Left ventricle myocardium superior (tissue), 1 donor: ENCODE measurements at regions not wholly inside any gene's neighbourhood (a gene's known extent, or its start where the extent isn't known, plus 50 kb on each side); places are given as distances from the start of the nearest gene placed in this dataset.
"Not testable (repeated sequence)": the region's sequence is repeated elsewhere in the genome, so short reads cannot be mapped to it uniquely, and the experiment has no call there.

Source experiments
- ATAC-seq: fragments of 200-7000 bp; cut with Tn5 transposase; one replicate; pipeline ENCODE4 v1.9.1; 2020; ENCODE audit warnings: mild to moderate bottlenecking, moderate library complexity
- DNase-seq: peaks from one replicate; pipeline ENCODE4 v3.0.0-alpha.2; 2020
- intact Hi-C: fragments of 100-400 bp; cut with micrococcal nuclease; formaldehyde crosslinking; loops from one replicate; pipeline ENCODE4 v1.11.0; 2022
- donor health status: DM: no; HTN: yes; CAD: no; lungs with severe emphysema.

GRCh38 chr9:126160067-126160853 lies 166.4 kb upstream of the MVB12B start:
- no peak for ATAC-seq
- intact Hi-C loops: no loop called here

GRCh38 chr9:126160854-126161329 lies 165.7 kb upstream of the MVB12B start:
- ATAC-seq: no peak
- intact Hi-C loops: no loop called here

More at GRCh38 chr9:126160067-126160853, 166.4 kb upstream of the MVB12B start:
- DNase-seq: no peak

GRCh38 chr9:126162611-126163381 lies 163.8 kb upstream of the MVB12B start:
- ATAC-seq (no peak), DNase-seq (no peak)
- intact Hi-C loops: no loop called here

More at GRCh38 chr9:126160854-126161329, 165.7 kb upstream of the MVB12B start:
- no peak for DNase-seq

GRCh38 chr9:126164796-126165525 lies 161.7 kb upstream of the MVB12B start:
- intact Hi-C loops: no loop called here
- DNase-seq: no peak

GRCh38 chr9:126165755-126166154 lies 160.9 kb upstream of the MVB12B start:
- DNase-seq (no peak), ATAC-seq (no peak)
- intact Hi-C loops: no loop called here

More at GRCh38 chr9:126164796-126165525, 161.7 kb upstream of the MVB12B start:
- ATAC-seq: no peak

GRCh38 chr9:126166291-126166690 lies 160.3 kb upstream of the MVB12B start:
- intact Hi-C loops: no loop called here
- ATAC-seq: no peak
- no peak for DNase-seq

GRCh38 chr9:126166866-126167265 lies 159.8 kb upstream of the MVB12B start:
- no peak for DNase-seq
- intact Hi-C loops: no loop called here
- ATAC-seq: no peak

GRCh38 chr9:126169736-126170135 lies 156.9 kb upstream of the MVB12B start:
- DNase-seq: no peak
- intact Hi-C loops: no loop called here
- ATAC-seq: no peak

GRCh38 chr9:126170286-126170823 lies 156.3 kb upstream of the MVB12B start:
- no peak for ATAC-seq
- intact Hi-C loops: no loop called here

GRCh38 chr9:126171641-126172040 lies 155.0 kb upstream of the MVB12B start:
- ATAC-seq (no peak), DNase-seq (no peak)
- intact Hi-C loops: no loop called here

More at GRCh38 chr9:126170286-126170823, 156.3 kb upstream of the MVB12B start:
- DNase-seq: no peak

GRCh38 chr9:126173401-126173800 lies 153.2 kb upstream of the MVB12B start:
- intact Hi-C loops: no loop called here
- DNase-seq (no peak), ATAC-seq (no peak)

- intact Hi-C loops: no loop called here
- DNase-seq (no peak), ATAC-seq (no peak)
Measured at GRCh38 chr9:126173929-126174328, 152.7 kb upstream of the MVB12B start.

GRCh38 chr9:126183266-126183665 lies 143.4 kb upstream of the MVB12B start:
- no peak for DNase-seq
- intact Hi-C loops: no loop called here
- no peak for ATAC-seq

- ATAC-seq, DNase-seq, intact Hi-C loops: not testable (repeated sequence)
Measured at GRCh38 chr9:126190994-126191393, 135.6 kb upstream of the MVB12B start.

GRCh38 chr9:126198854-126199253 lies 127.8 kb upstream of the MVB12B start:
- ATAC-seq: no peak
- no peak for DNase-seq
- intact Hi-C loops: no loop called here

GRCh38 chr9:126203313-126203712 lies 123.3 kb upstream of the MVB12B start:
- ATAC-seq (no peak), DNase-seq (no peak)
- intact Hi-C loops: no loop called here

- ATAC-seq (no peak), DNase-seq (no peak)
- intact Hi-C loops: no loop called here
Measured at GRCh38 chr9:126204197-126204596, 122.4 kb upstream of the MVB12B start.

- intact Hi-C loops: no loop called here
- no peak for ATAC-seq
- no peak for DNase-seq
Measured at GRCh38 chr9:126204708-126205225, 121.9 kb upstream of the MVB12B start.

GRCh38 chr9:126205265-126205664 lies 121.4 kb upstream of the MVB12B start:
- intact Hi-C loops: no loop called here
- no peak for ATAC-seq
- DNase-seq: no peak
